Neural cell (in vitro differentiated cells): ENCODE measurements at regions not wholly inside any gene's neighbourhood (a gene's known extent, or its start where the extent isn't known, plus 50 kb on each side); places are given as distances from the start of the nearest gene placed in this dataset.

Source experiments
- CTCF ChIP-seq: fragments of 450-650 bp; IDR thresholded peaks from 2 replicates; pipeline ENCODE4 v1.5.1; 2014; ENCODE audit warnings: antibody characterized with exemption, mild to moderate bottlenecking, moderate library complexity; ENCODE audit not compliant: poor library complexity, severe bottlenecking
- EP300 ChIP-seq: fragments of 450-650 bp; conservative IDR thresholded peaks from 2 replicates; pipeline ENCODE4 v1.6.1; 2014; ENCODE audit warnings: antibody characterized with exemption, mild to moderate bottlenecking, moderate library complexity; ENCODE audit not compliant: poor library complexity, severe bottlenecking
- MXI1 ChIP-seq: fragments of 450-650 bp; conservative IDR thresholded peaks from 2 replicates; pipeline ENCODE4 v1.6.1; 2014; ENCODE audit warnings: antibody characterized with exemption, mild to moderate bottlenecking; ENCODE audit not compliant: poor library complexity, severe bottlenecking
- TAF1 ChIP-seq: IDR thresholded peaks from 2 replicates; pipeline ENCODE4 v1.6.1; 2012; ENCODE audit warnings: low read depth

- TF ChIP-seq TAF1: no peak
- no peak for TF ChIP-seq MXI1
- no peak for TF ChIP-seq EP300
- TF ChIP-seq CTCF: no peak
Measured at GRCh38 chr1:55703726-55704363, 488.7 kb upstream of the USP24 start.
